Vagina (tissue), 2 donors: ENCODE measurements at regions not wholly inside any gene's neighbourhood (a gene's known extent, or its start where the extent isn't known, plus 50 kb on each side); places are given as distances from the start of the nearest gene placed in this dataset.

ENCODE experiments used
- DNase-seq, 2 donors: peaks; one replicate each; pipeline ENCODE4 v3.0.0-alpha.2; 2017; ENCODE audit errors: extremely low spot score in 2 of 2
- H3K27ac ChIP-seq: fragments of 200-600 bp; sonication (generic); one replicate; pipeline ENCODE4 v1.5.1; 2019
- H3K27me3 ChIP-seq: fragments of 200-600 bp; sonication (generic); one replicate; pipeline ENCODE4 v1.5.1; 2019
- H3K36me3 ChIP-seq, 2 donors: fragments of 200-600 bp; sonication (generic); one replicate each; pipeline ENCODE4 v1.5.1; 2017 to 2019
- H3K4me1 ChIP-seq: fragments of 200-600 bp; sonication (generic); one replicate; pipeline ENCODE4 v1.5.1; 2019
- H3K4me3 ChIP-seq, 2 donors: fragments of 200-600 bp; sonication (generic); 1 replicate in 1 of 2; 2 replicates in 1 of 2; pipeline ENCODE4 v1.5.1; 2016 to 2019
- H3K9me3 ChIP-seq: fragments of 200-600 bp; sonication (generic); one replicate; pipeline ENCODE4 v1.5.1; 2019
- CTCF ChIP-seq, 3 experiments: fragments of 450-650 bp in 2 of 3; fragments of 200-600 bp in 1 of 3; sonication (generic) in 1 of 3; IDR thresholded peaks; one replicate each; pipeline ENCODE4 v1.5.1; 2017 to 2019; ENCODE audit warnings: antibody characterized with exemption in 3 of 3, mild to moderate bottlenecking in 2 of 3, moderate library complexity in 2 of 3
- POLR2A ChIP-seq, 2 donors: fragments of 450-650 bp; IDR thresholded peaks; one replicate each; pipeline ENCODE4 v1.6.1; 2017; ENCODE audit warnings: antibody characterized with exemption in 2 of 2, mild to moderate bottlenecking in 2 of 2, moderate library complexity in 2 of 2
- POLR2AphosphoS5 ChIP-seq, 2 donors: sonication (generic); formaldehyde crosslinking; IDR thresholded peaks; one replicate each; pipeline ENCODE4 v1.9.0; 2017; ENCODE audit warnings: antibody characterized with exemption in 2 of 2, mild to moderate bottlenecking in 2 of 2, low read depth in 1 of 2; ENCODE audit not compliant: insufficient read depth in 1 of 2
- intact Hi-C: fragments of 100-400 bp; cut with DNase I; formaldehyde crosslinking; loops from one replicate; pipeline ENCODE4 v1.15.1; 2023

DNA sequence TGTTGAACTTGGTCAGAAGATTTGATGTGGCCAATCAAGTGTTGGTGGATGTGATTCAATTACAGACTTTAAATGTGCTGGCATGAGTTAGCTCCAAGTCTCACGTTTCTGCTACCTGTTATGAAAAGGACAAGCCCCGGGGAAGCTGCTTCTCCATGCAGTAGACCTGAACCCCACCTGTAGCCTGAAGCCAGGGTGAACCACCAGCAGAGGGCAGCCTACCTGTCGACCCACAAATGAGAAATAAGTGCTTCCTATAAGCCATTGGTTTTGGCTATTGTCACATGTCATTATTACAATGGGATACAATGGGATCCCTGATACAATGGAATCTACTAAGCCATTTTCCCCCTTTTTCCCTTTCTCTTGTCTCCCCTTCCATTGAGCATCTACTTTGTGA, 230.2 kb downstream of the PRDM2 start:
- TF ChIP-seq POLR2AphosphoS5 (IDR thresholded peaks at IDR 0.05; ENCODE audit: insufficient read depth in 1 of 2, low read depth in 1 of 2) (no peak), CTCF (IDR thresholded peaks at IDR 0.05) (no peak), POLR2A (IDR thresholded peaks at IDR 0.05) (no peak)
- intact Hi-C loops, result no loop called here
- Histone ChIP-seq H3K27ac (no peak overlapping the region), H3K9me3 (no peaks in the 10 kb centered on the region), H3K4me1 (no peaks in the 10 kb centered on the region), H3K4me3 (no peak overlapping the region), H3K27me3 (no peaks in the 10 kb centered on the region), H3K36me3 (no peaks in the 10 kb centered on the region)
- DNase-seq, result no peak

DNA sequence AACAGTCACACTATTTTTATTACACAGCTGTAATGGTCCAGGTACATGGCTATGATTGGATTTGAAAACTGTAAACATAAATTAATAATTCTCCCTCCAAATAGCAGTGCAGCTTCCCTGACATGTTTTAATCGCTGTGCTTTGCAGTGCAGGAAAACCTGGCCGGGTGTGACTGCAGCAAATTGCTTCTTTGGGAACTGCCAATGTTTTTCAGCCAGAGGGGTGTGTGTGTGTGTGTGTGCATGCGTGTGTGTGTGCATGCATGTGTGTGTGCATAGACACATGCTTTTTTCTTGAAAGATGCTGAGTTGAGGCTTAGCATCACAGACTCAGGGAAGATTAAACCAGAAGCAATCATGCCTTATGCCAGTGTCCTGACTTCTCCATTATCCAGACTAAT, 231.2 kb downstream of the PRDM2 start:
- no peaks in the 10 kb centered on the region for H3K36me3 ChIP-seq
- H3K4me1 ChIP-seq, result no peaks in the 10 kb centered on the region
- intact Hi-C loops, result no loop called here
- H3K9me3 ChIP-seq, result no peaks in the 10 kb centered on the region
- TF ChIP-seq POLR2AphosphoS5 (IDR thresholded peaks at IDR 0.05; ENCODE audit: insufficient read depth in 1 of 2, low read depth in 1 of 2), result no peak
- no peak for TF ChIP-seq POLR2A (IDR thresholded peaks at IDR 0.05)
- TF ChIP-seq CTCF (IDR thresholded peaks at IDR 0.05), result no peak
- H3K27me3 ChIP-seq, result no peaks in the 10 kb centered on the region
- no peak for DNase-seq
- no peak overlapping the region for H3K27ac ChIP-seq
- no peak overlapping the region for H3K4me3 ChIP-seq

- Histone ChIP-seq H3K36me3 (no peaks in the 10 kb centered on the region), H3K27ac (no peak overlapping the region), H3K4me3 (no peak overlapping the region), H3K27me3 (no peaks in the 10 kb centered on the region), H3K9me3 (no peaks in the 10 kb centered on the region), H3K4me1 (no peaks in the 10 kb centered on the region)
- no peak for TF ChIP-seq POLR2AphosphoS5 (IDR thresholded peaks at IDR 0.05; ENCODE audit: insufficient read depth in 1 of 2, low read depth in 1 of 2)
- intact Hi-C loops, result no loop called here
- no peak for DNase-seq
Measured at GRCh38 chr1:13935336-13935735, 235.3 kb downstream of the PRDM2 start.

DNA sequence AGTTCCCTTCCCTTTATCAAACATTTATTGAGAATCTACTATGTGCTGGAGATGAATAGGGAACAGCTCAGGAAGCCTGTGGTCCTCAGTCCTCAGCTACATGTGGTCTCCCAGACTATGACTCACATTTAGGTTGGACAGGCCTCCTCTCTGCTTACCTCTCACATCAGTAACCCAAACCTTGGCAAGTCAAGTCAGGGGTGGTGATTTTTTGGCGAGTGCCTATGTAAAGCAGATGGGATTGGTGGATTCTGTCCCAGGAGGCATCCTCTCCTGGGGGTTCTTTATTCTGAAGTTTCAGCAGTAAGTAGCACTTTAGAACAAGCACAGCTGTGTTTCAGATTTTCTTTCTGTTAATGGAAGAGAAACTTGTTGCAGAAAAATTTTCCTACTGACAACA, 241.3 kb downstream of the PRDM2 start:
- Histone ChIP-seq H3K9me3 (no peaks in the 10 kb centered on the region), H3K4me3 (no peak overlapping the region), H3K27ac (no peak overlapping the region), H3K36me3 (no peaks in the 10 kb centered on the region), H3K4me1 (no peaks in the 10 kb centered on the region), H3K27me3 (no peaks in the 10 kb centered on the region)
- intact Hi-C loops, result no loop called here
- DNase-seq, result no peak
- TF ChIP-seq POLR2AphosphoS5 (IDR thresholded peaks at IDR 0.05; ENCODE audit: insufficient read depth in 1 of 2, low read depth in 1 of 2), result no peak
- TF ChIP-seq POLR2A (IDR thresholded peaks at IDR 0.05), result no peak
- no peak for TF ChIP-seq CTCF (IDR thresholded peaks at IDR 0.05)

DNA sequence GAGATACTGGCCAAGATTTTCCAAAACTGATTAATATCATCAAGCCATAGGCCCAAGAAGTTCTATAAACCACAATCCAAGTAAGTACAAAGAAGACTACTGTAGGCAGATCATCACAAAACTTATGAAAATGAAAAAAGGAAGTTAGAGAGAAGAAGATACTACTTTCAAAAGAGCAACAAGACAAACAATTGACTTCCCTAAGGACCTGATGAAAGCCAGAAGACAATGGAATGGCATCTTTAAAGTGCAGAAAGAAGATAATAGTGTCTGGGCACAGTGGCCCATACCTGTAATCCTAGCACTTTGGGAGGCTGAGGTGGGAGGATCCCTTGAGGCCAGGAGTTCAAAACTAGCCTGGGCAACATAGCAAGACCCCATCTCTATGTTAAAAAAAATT, 243.1 kb downstream of the PRDM2 start:
- TF ChIP-seq POLR2AphosphoS5 (IDR thresholded peaks at IDR 0.05; ENCODE audit: insufficient read depth in 1 of 2, low read depth in 1 of 2) (no peak), POLR2A (IDR thresholded peaks at IDR 0.05) (no peak), CTCF (IDR thresholded peaks at IDR 0.05) (no peak)
- Histone ChIP-seq H3K4me1 (peaks cover 1% of the 10 kb centered on the region), H3K27me3 (no peaks in the 10 kb centered on the region), H3K9me3 (no peaks in the 10 kb centered on the region), H3K4me3 (no peak overlapping the region), H3K36me3 (no peaks in the 10 kb centered on the region), H3K27ac (no peak overlapping the region)
- DNase-seq, result no peak
- intact Hi-C loops, result no loop called here

GRCh38 chr1:13945856-13946255, 245.9 kb downstream of the PRDM2 start:
- H3K4me3 ChIP-seq, result no peak overlapping the region
- peaks cover 13% of the 10 kb centered on the region for H3K4me1 ChIP-seq
- no peaks in the 10 kb centered on the region for H3K27me3 ChIP-seq
- no peak for DNase-seq
- H3K27ac ChIP-seq, result peak overlapping the region; percentile 83
- no peaks in the 10 kb centered on the region for H3K36me3 ChIP-seq
- intact Hi-C loops, result no loop called here
- no peaks in the 10 kb centered on the region for H3K9me3 ChIP-seq
- TF ChIP-seq POLR2AphosphoS5 (IDR thresholded peaks at IDR 0.05; ENCODE audit: insufficient read depth in 1 of 2, low read depth in 1 of 2), result no peak
